Tibial nerve (tissue), 4 donors: ENCODE measurements at regions not wholly inside any gene's neighbourhood (a gene's known extent, or its start where the extent isn't known, plus 50 kb on each side); places are given as distances from the start of the nearest gene placed in this dataset.

Source experiments
- DNase-seq, 2 donors: peaks; one replicate each; pipeline ENCODE4 v3.0.0-alpha.2; 2019; ENCODE audit warnings: low spot score in 2 of 2
- H3K27ac ChIP-seq, 4 donors: fragments of 200-600 bp; sonication (generic) in 3 of 4; one replicate each; pipeline ENCODE4 v1.5.1; 2017 to 2019; ENCODE audit warnings: mild to moderate bottlenecking in 1 of 4
- H3K27me3 ChIP-seq, 2 donors: fragments of 200-600 bp; sonication (generic) in 1 of 2; one replicate each; pipeline versions ENCODE4 v1.5.1 to v1.6.0; 2017 to 2019
- H3K36me3 ChIP-seq, 3 donors: fragments of 200-600 bp; sonication (generic); one replicate each; pipeline ENCODE4 v1.5.1; 2018 to 2019
- H3K4me1 ChIP-seq, 4 donors: fragments of 200-600 bp; sonication (generic) in 3 of 4; one replicate each; pipeline ENCODE4 v1.5.1; 2017 to 2019
- H3K4me3 ChIP-seq, 4 donors: fragments of 200-600 bp; sonication (generic) in 3 of 4; one replicate each; pipeline ENCODE4 v1.5.1; 2017 to 2019; ENCODE audit warnings: mild to moderate bottlenecking in 1 of 4, moderate library complexity in 1 of 4
- H3K9me3 ChIP-seq, 4 donors: fragments of 200-600 bp; sonication (generic) in 3 of 4; one replicate each; pipeline ENCODE4 v1.5.1; 2017 to 2019
- CTCF ChIP-seq, 5 experiments: fragments of 200-600 bp in 3 of 5; fragments of 450-650 bp in 2 of 5; sonication (generic) in 3 of 5; IDR thresholded peaks; one replicate each; pipeline ENCODE4 v1.5.1; 2016 to 2019; ENCODE audit warnings: antibody characterized with exemption in 5 of 5, mild to moderate bottlenecking in 3 of 5, moderate library complexity in 2 of 5
- EP300 ChIP-seq, 2 donors: sonication (generic); formaldehyde crosslinking; IDR thresholded peaks; one replicate each; pipeline ENCODE4 v1.6.1; 2017; ENCODE audit warnings: antibody characterized with exemption in 2 of 2, mild to moderate bottlenecking in 1 of 2
- POLR2A ChIP-seq, 2 donors: fragments of 450-650 bp; IDR thresholded peaks; one replicate each; pipeline ENCODE4 v1.6.1; 2017; ENCODE audit warnings: antibody characterized with exemption in 2 of 2, mild to moderate bottlenecking in 2 of 2, moderate library complexity in 2 of 2
- WGBS, 2 donors: methylation state at CpG; one replicate each; pipeline ENCODE4 v1.1.5; 2018; 5-methylcytosine and 5-hydroxymethylcytosine counted together

- no peak for TF ChIP-seq POLR2A (IDR thresholded peaks at IDR 0.05)
- no peak for TF ChIP-seq CTCF (IDR thresholded peaks at IDR 0.05)
- TF ChIP-seq EP300 (IDR thresholded peaks at IDR 0.05): no peak
- H3K27ac ChIP-seq: no peak overlapping the region
- no peaks in the 10 kb centered on the region for H3K36me3 ChIP-seq
- 87 to 95% methylated on average over 5 of the region's 5 CpGs for WGBS, 2 donors
- no peaks in the 10 kb centered on the region for H3K9me3 ChIP-seq
- no peak overlapping the region for H3K4me3 ChIP-seq
- no peaks in the 10 kb centered on the region for H3K4me1 ChIP-seq
- H3K27me3 ChIP-seq: no peaks in the 10 kb centered on the region
- no peak for DNase-seq
Measured at GRCh38 chr2:175853616-175853890, 148.5 kb downstream of the LNPK start.

- Histone ChIP-seq H3K27me3 (no peaks in the 10 kb centered on the region), H3K9me3 (no peaks in the 10 kb centered on the region), H3K36me3 (no peaks in the 10 kb centered on the region), H3K27ac (no peak overlapping the region), H3K4me1 (no peaks in the 10 kb centered on the region), H3K4me3 (no peak overlapping the region)
- WGBS, 2 donors: 68 to 71% methylated on average over 7 of the region's 7 CpGs
- TF ChIP-seq EP300 (IDR thresholded peaks at IDR 0.05) (no peak), CTCF (IDR thresholded peaks at IDR 0.05) (no peak), POLR2A (IDR thresholded peaks at IDR 0.05) (no peak)
- DNase-seq: no peak
Measured at GRCh38 chr2:175852879-175853615, 149.0 kb downstream of the LNPK start.

- no peak for DNase-seq
- TF ChIP-seq POLR2A (IDR thresholded peaks at IDR 0.05) (no peak), CTCF (IDR thresholded peaks at IDR 0.05) (no peak), EP300 (IDR thresholded peaks at IDR 0.05) (no peak)
- no peaks in the 10 kb centered on the region for H3K36me3 ChIP-seq
- H3K4me1 ChIP-seq: no peaks in the 10 kb centered on the region
- H3K4me3 ChIP-seq: no peak overlapping the region
- no peaks in the 10 kb centered on the region for H3K9me3 ChIP-seq
- H3K27me3 ChIP-seq: no peaks in the 10 kb centered on the region
- H3K27ac ChIP-seq: no peak overlapping the region
Measured at GRCh38 chr2:175847128-175847527, 154.9 kb downstream of the LNPK start.

GRCh38 chr2:175844169-175844568 is 157.9 kb downstream of the LNPK start:
- Histone ChIP-seq H3K9me3 (no peaks in the 10 kb centered on the region), H3K4me3 (no peak overlapping the region), H3K27ac (no peak overlapping the region), H3K27me3 (no peaks in the 10 kb centered on the region), H3K4me1 (no peaks in the 10 kb centered on the region), H3K36me3 (no peaks in the 10 kb centered on the region)
- no peak for TF ChIP-seq CTCF (IDR thresholded peaks at IDR 0.05)
- TF ChIP-seq EP300 (IDR thresholded peaks at IDR 0.05): no peak
- TF ChIP-seq POLR2A (IDR thresholded peaks at IDR 0.05): no peak
- 24 to 40% methylated on average over 1 of the region's 1 CpG for WGBS, 2 donors
- no peak for DNase-seq

- no peak overlapping the region for H3K27ac ChIP-seq
- WGBS, 2 donors: 56 to 64% methylated on average over 2 of the region's 2 CpGs
- no peaks in the 10 kb centered on the region for H3K9me3 ChIP-seq
- no peaks in the 10 kb centered on the region for H3K27me3 ChIP-seq
- no peaks in the 10 kb centered on the region for H3K36me3 ChIP-seq
- H3K4me1 ChIP-seq: no peaks in the 10 kb centered on the region
- TF ChIP-seq POLR2A (IDR thresholded peaks at IDR 0.05): no peak
- no peak for TF ChIP-seq CTCF (IDR thresholded peaks at IDR 0.05)
- TF ChIP-seq EP300 (IDR thresholded peaks at IDR 0.05): no peak
- no peak overlapping the region for H3K4me3 ChIP-seq
- DNase-seq: no peak
Measured at GRCh38 chr2:175843625-175844024, 158.4 kb downstream of the LNPK start.
